Prostate gland (tissue), 2 donors: ENCODE measurements at regions not wholly inside any gene's neighbourhood (a gene's known extent, or its start where the extent isn't known, plus 50 kb on each side); places are given as distances from the start of the nearest gene placed in this dataset.

Experiments
- DNase-seq: peaks from one replicate; pipeline ENCODE4 v3.0.0-alpha.2; 2019; ENCODE audit warnings: low spot score
- H3K27ac ChIP-seq, 2 donors: fragments of 200-600 bp; sonication (generic); 2 replicates each; pipeline ENCODE4 v1.5.1; 2017 to 2019
- H3K27me3 ChIP-seq: fragments of 200-600 bp; sonication (generic); replicated peaks from 2 replicates; pipeline ENCODE4 v1.5.1; 2019; ENCODE audit not compliant: insufficient read depth
- H3K36me3 ChIP-seq, 2 donors: fragments of 200-600 bp; sonication (generic); 1 replicate in 1 of 2; 2 replicates in 1 of 2; pipeline versions ENCODE4 v1.5.1 to v1.8.1; 2017 to 2019
- H3K4me1 ChIP-seq: fragments of 200-600 bp; sonication (generic); replicated peaks from 2 replicates; pipeline ENCODE4 v1.5.1; 2019
- H3K4me3 ChIP-seq, 2 donors: fragments of 200-600 bp; sonication (generic); 2 replicates each; pipeline ENCODE4 v1.5.1; 2017 to 2019
- H3K9me3 ChIP-seq: fragments of 200-600 bp; sonication (generic); 2 replicates; pipeline ENCODE4 v1.5.1; 2017
- CTCF ChIP-seq, 4 experiments: fragments of 200-600 bp in 2 of 4; fragments of 450-650 bp in 2 of 4; sonication (generic) in 2 of 4; IDR thresholded peaks; 1 replicate in 3 of 4; 2 replicates in 1 of 4; pipeline ENCODE4 v1.5.1; 2016 to 2019; ENCODE audit warnings: antibody characterized with exemption in 4 of 4, mild to moderate bottlenecking in 2 of 4, moderate library complexity in 2 of 4
- POLR2A ChIP-seq: fragments of 450-650 bp; IDR thresholded peaks from one replicate; pipeline ENCODE4 v1.6.1; 2016; ENCODE audit warnings: antibody characterized with exemption, mild to moderate bottlenecking
- POLR2AphosphoS5 ChIP-seq: sonication (generic); formaldehyde crosslinking; IDR thresholded peaks from one replicate; pipeline ENCODE4 v1.6.1; 2017; ENCODE audit warnings: antibody characterized with exemption
- WGBS: methylation state at CpG from one replicate; pipeline ENCODE4 v1.1.5; 2018; 5-methylcytosine and 5-hydroxymethylcytosine counted together
- intact Hi-C: fragments of 100-400 bp; cut with DNase I; formaldehyde crosslinking; loops from one replicate; pipeline ENCODE4 v1.14.2; 2022

- Histone ChIP-seq H3K27me3 (no peaks in the 10 kb centered on the region), H3K4me1 (no peaks in the 10 kb centered on the region), H3K36me3 (no peaks in the 10 kb centered on the region), H3K4me3 (no peak overlapping the region), H3K27ac (no peak overlapping the region), H3K9me3 (no peaks in the 10 kb centered on the region)
- intact Hi-C loops: no loop called here
- no peak for TF ChIP-seq CTCF (IDR thresholded peaks at IDR 0.05)
- TF ChIP-seq POLR2AphosphoS5: no peak
- TF ChIP-seq POLR2A: no peak
- WGBS: 76% methylated on average over 11 of the region's 11 CpGs
- DNase-seq: no peak
Observed at GRCh38 chr9:38281917-38282316, 110.6 kb upstream of the ALDH1B1 start.

- no peak for DNase-seq
- Histone ChIP-seq H3K36me3 (no peaks in the 10 kb centered on the region), H3K9me3 (no peaks in the 10 kb centered on the region), H3K4me1 (no peaks in the 10 kb centered on the region), H3K27ac (no peak overlapping the region), H3K4me3 (no peak overlapping the region), H3K27me3 (no peaks in the 10 kb centered on the region)
- WGBS: 84% methylated on average over 4 of the region's 4 CpGs
- intact Hi-C loops: no loop called here
- TF ChIP-seq POLR2A: no peak
- TF ChIP-seq POLR2AphosphoS5: no peak
- no peak for TF ChIP-seq CTCF (IDR thresholded peaks at IDR 0.05)
Observed at GRCh38 chr9:38281196-38281595, 111.3 kb upstream of the ALDH1B1 start.

GRCh38 chr9:38280251-38280800 lies 112.2 kb upstream of the ALDH1B1 start:
- intact Hi-C loops: no loop called here
- Histone ChIP-seq H3K4me1 (no peaks in the 10 kb centered on the region), H3K27me3 (no peaks in the 10 kb centered on the region), H3K36me3 (no peaks in the 10 kb centered on the region), H3K27ac (no peak overlapping the region), H3K4me3 (no peak overlapping the region), H3K9me3 (no peaks in the 10 kb centered on the region)
- DNase-seq: no peak
- 66% methylated on average over 6 of the region's 6 CpGs for WGBS
- no peak for TF ChIP-seq CTCF (IDR thresholded peaks at IDR 0.05)
- TF ChIP-seq POLR2A: no peak
- TF ChIP-seq POLR2AphosphoS5: no peak

- Histone ChIP-seq H3K9me3 (no peaks in the 10 kb centered on the region), H3K4me1 (no peaks in the 10 kb centered on the region), H3K36me3 (no peaks in the 10 kb centered on the region), H3K27me3 (no peaks in the 10 kb centered on the region), H3K4me3 (no peak overlapping the region), H3K27ac (no peak overlapping the region)
- no peak for DNase-seq
- TF ChIP-seq CTCF (IDR thresholded peaks at IDR 0.05) (no peak), POLR2A (no peak), POLR2AphosphoS5 (no peak)
- WGBS: 76% methylated on average over 7 of the region's 7 CpGs
- intact Hi-C loops: no loop called here
Observed at GRCh38 chr9:38278931-38279679, 113.4 kb upstream of the ALDH1B1 start.

GRCh38 chr9:38278457-38278856 lies 114.0 kb upstream of the ALDH1B1 start:
- intact Hi-C loops: no loop called here
- Histone ChIP-seq H3K27me3 (no peaks in the 10 kb centered on the region), H3K9me3 (no peaks in the 10 kb centered on the region), H3K4me1 (no peaks in the 10 kb centered on the region), H3K36me3 (no peaks in the 10 kb centered on the region), H3K27ac (no peak overlapping the region), H3K4me3 (no peak overlapping the region)
- TF ChIP-seq CTCF (IDR thresholded peaks at IDR 0.05) (no peak), POLR2A (no peak), POLR2AphosphoS5 (no peak)
- WGBS: 66% methylated on average over 4 of the region's 4 CpGs
- no peak for DNase-seq
